H9 (cell line): ENCODE measurements at regions not wholly inside any gene's neighbourhood (a gene's known extent, or its start where the extent isn't known, plus 50 kb on each side); places are given as distances from the start of the nearest gene placed in this dataset.

ENCODE experiments used
- DNase-seq: peaks from one replicate; pipeline ENCODE4 v3.0.0-alpha.2; 2017
- H2AFZ ChIP-seq: one replicate; pipeline ENCODE4 v1.6.1; 2013; ENCODE audit warnings: mild to moderate bottlenecking, low read length, control low read depth, moderate library complexity
- H2AK5ac ChIP-seq: 2 replicates; pipeline ENCODE4 v1.6.1; 2013; ENCODE audit warnings: low read length, control low read depth, mixed read lengths; ENCODE audit not compliant: insufficient read length
- H2BK120ac ChIP-seq: one replicate; pipeline ENCODE4 v1.6.1; 2013; ENCODE audit warnings: low read depth, mild to moderate bottlenecking, low read length, control low read depth, inconsistent platforms; ENCODE audit not compliant: poor library complexity, severe bottlenecking
- H2BK12ac ChIP-seq: 2 replicates; pipeline ENCODE4 v1.6.1; 2013; ENCODE audit warnings: low read length, control low read depth, mixed read lengths, low read depth; ENCODE audit not compliant: insufficient read length
- H2BK15ac ChIP-seq: 2 replicates; pipeline ENCODE4 v1.6.1; 2013; ENCODE audit warnings: low read depth, low read length, control low read depth
- H2BK20ac ChIP-seq: one replicate; pipeline ENCODE4 v1.6.1; 2013; ENCODE audit warnings: low read depth, mild to moderate bottlenecking, low read length, control low read depth, inconsistent platforms; ENCODE audit not compliant: poor library complexity, severe bottlenecking
- H2BK5ac ChIP-seq: 2 replicates; pipeline ENCODE4 v1.6.1; 2013; ENCODE audit warnings: low read length, control low read depth, mixed read lengths; ENCODE audit not compliant: insufficient read length
- H3K14ac ChIP-seq: 2 replicates; pipeline ENCODE4 v1.6.1; 2013; ENCODE audit warnings: low read length, control low read depth; ENCODE audit not compliant: insufficient read depth
- H3K18ac ChIP-seq: 2 replicates; pipeline ENCODE4 v1.6.1; 2013; ENCODE audit warnings: low read depth, mild to moderate bottlenecking, mixed read lengths, low read length, control low read depth; ENCODE audit not compliant: insufficient read length
- H3K23ac ChIP-seq: 2 replicates; pipeline ENCODE4 v1.6.1; 2013; ENCODE audit warnings: low read length, control low read depth, mixed read lengths, low read depth; ENCODE audit not compliant: insufficient read length
- H3K23me2 ChIP-seq: 2 replicates; pipeline ENCODE4 v1.6.1; 2013; ENCODE audit warnings: low read depth, mild to moderate bottlenecking, mixed read lengths, low read length, control low read depth; ENCODE audit not compliant: insufficient read length, poor library complexity, severe bottlenecking
- H3K27ac ChIP-seq: 2 replicates; pipeline ENCODE4 v1.5.1; 2013; ENCODE audit warnings: low read length, control low read depth, mixed read lengths, low read depth; ENCODE audit not compliant: insufficient read length
- H3K27me3 ChIP-seq: 2 replicates; pipeline ENCODE4 v1.6.1; 2013; ENCODE audit warnings: low read length, control low read depth, inconsistent platforms; ENCODE audit not compliant: insufficient read depth
- H3K4ac ChIP-seq: 2 replicates; pipeline ENCODE4 v1.6.1; 2013; ENCODE audit warnings: low read depth, mild to moderate bottlenecking, control low read depth, inconsistent platforms, low read length, moderate library complexity
- H3K4me1 ChIP-seq: 2 replicates; pipeline ENCODE4 v1.6.1; 2013; ENCODE audit warnings: low read length, control low read depth, inconsistent platforms; ENCODE audit not compliant: insufficient read depth
- H3K4me2 ChIP-seq: 2 replicates; pipeline ENCODE4 v1.6.1; 2013; ENCODE audit warnings: low read length, control low read depth, mixed read lengths; ENCODE audit not compliant: insufficient read length, insufficient read depth
- H3K56ac ChIP-seq: 2 replicates; pipeline ENCODE4 v1.6.1; 2013; ENCODE audit warnings: low read depth, mild to moderate bottlenecking, mixed read lengths, low read length, control low read depth; ENCODE audit not compliant: insufficient read length
- H3K79me1 ChIP-seq: 2 replicates; pipeline ENCODE4 v1.6.1; 2013; ENCODE audit warnings: low read depth, mild to moderate bottlenecking, moderate library complexity, low read length, control low read depth, inconsistent platforms; ENCODE audit not compliant: insufficient read depth, poor library complexity, severe bottlenecking
- H3K79me2 ChIP-seq: 2 replicates; pipeline ENCODE4 v1.6.1; 2013; ENCODE audit warnings: low read length, control low read depth, inconsistent platforms; ENCODE audit not compliant: insufficient read depth
- H3K9ac ChIP-seq: 2 replicates; pipeline ENCODE4 v1.6.1; 2013; ENCODE audit warnings: low read length, control low read depth, mixed read lengths; ENCODE audit not compliant: insufficient read length; ENCODE audit errors: extremely low read depth
- H3K9me3 ChIP-seq: one replicate; pipeline ENCODE4 v1.6.1; 2013; ENCODE audit warnings: low read depth, low read length, inconsistent platforms; ENCODE audit not compliant: control insufficient read depth
- H3T11ph ChIP-seq: one replicate; pipeline ENCODE4 v1.6.1; 2013; ENCODE audit warnings: mild to moderate bottlenecking, low read length, control low read depth, inconsistent platforms
- H4K20me1 ChIP-seq: one replicate; pipeline ENCODE4 v1.6.1; 2013; ENCODE audit not compliant: control insufficient read depth, insufficient read length, insufficient read depth
- H4K5ac ChIP-seq: 2 replicates; pipeline ENCODE4 v1.6.1; 2013; ENCODE audit warnings: low read depth, mild to moderate bottlenecking, mixed read lengths, low read length, control low read depth; ENCODE audit not compliant: insufficient read length
- H4K8ac ChIP-seq: replicated peaks from 2 replicates; pipeline ENCODE4 v1.6.1; 2013; ENCODE audit warnings: low read length, control low read depth, mixed read lengths, low read depth; ENCODE audit not compliant: insufficient read length
- H4K91ac ChIP-seq: 2 replicates; pipeline ENCODE4 v1.6.1; 2013; ENCODE audit warnings: low read depth, mild to moderate bottlenecking, moderate library complexity, mixed read lengths, low read length, control low read depth; ENCODE audit not compliant: insufficient read length
- H3K27ac Mint-ChIP-seq, 3 experiments: 2 replicates in 2 of 3; 3 replicates in 1 of 3; pipeline ENCODE4 v1.8.0; 2020 to 2021; ENCODE audit warnings: mixed read lengths in 3 of 3, mild to moderate bottlenecking in 1 of 3, moderate library complexity in 1 of 3
- H3K27me3 Mint-ChIP-seq: 2 replicates; pipeline ENCODE4 v1.8.0; 2021; ENCODE audit warnings: low read depth, mild to moderate bottlenecking, moderate library complexity, mixed read lengths
- H3K36me3 Mint-ChIP-seq, 3 experiments: 2 replicates in 2 of 3; 3 replicates in 1 of 3; pipeline ENCODE4 v1.8.0; 2020 to 2021; ENCODE audit warnings: low read depth in 3 of 3, mixed read lengths in 3 of 3; ENCODE audit not compliant: insufficient read depth in 1 of 3
- H3K4me1 Mint-ChIP-seq, 2 experiments: 2 replicates each; pipeline ENCODE4 v1.8.0; 2020; ENCODE audit warnings: mixed read lengths in 2 of 2
- H3K4me3 Mint-ChIP-seq, 2 experiments: 2 replicates in 1 of 2; 3 replicates in 1 of 2; pipeline ENCODE4 v1.8.0; 2020 to 2021; ENCODE audit warnings: mild to moderate bottlenecking in 2 of 2, mixed read lengths in 2 of 2, moderate library complexity in 1 of 2
- H3K9me3 Mint-ChIP-seq, 2 experiments: 2 replicates in 1 of 2; 3 replicates in 1 of 2; pipeline ENCODE4 v1.8.0; 2020; ENCODE audit warnings: mild to moderate bottlenecking in 2 of 2, mixed read lengths in 2 of 2, moderate library complexity in 1 of 2
- whole genome bisulfite sequencing: extraction: QIAGEN DNeasy Blood & Tissue Kit; methylation state at CpG from one replicate; pipeline ENCODE4 v1.1.7; 2013; ENCODE audit warnings: missing lambda C conversion rate, low lambda C conversion rate, mixed read lengths; ENCODE audit not compliant: insufficient read length; ENCODE audit errors: extremely low coverage; 5-methylcytosine and 5-hydroxymethylcytosine counted together
- TF ChIP-seq, protein P1 (sequence below): fragments of 200-600 bp; sonication (generic); conservative IDR thresholded peaks from 3 replicates; pipeline ENCODE4 v1.8.0; 2021; ENCODE audit warnings: antibody characterized with exemption, mild to moderate bottlenecking

GRCh38 chr2:9709539-9710285 is 78.9 kb upstream of the YWHAQ start:
- no CpG with 5 or more reads among the region's 11 CpGs for WGBS
- Histone ChIP-seq H3K23ac (no peak overlapping the region), H4K8ac (no peak overlapping the region), H3K9ac (no peak overlapping the region), H3K23me2 (no peaks in the 10 kb centered on the region), H3K4me1 (no peaks in the 10 kb centered on the region; the same call in 1 of the 2 replicates), H3K27ac (no peak overlapping the region), H2BK5ac (no peak overlapping the region), H3K14ac (no peak overlapping the region), H3K27me3 (no peaks in the 10 kb centered on the region), H3K79me2 (no peaks in the 10 kb centered on the region), H2BK12ac (no peak overlapping the region), H2BK120ac (no peak overlapping the region), H4K91ac (no peak overlapping the region), H2AK5ac (no peak overlapping the region), H3K4ac (no peak overlapping the region), H3K18ac (no peak overlapping the region), H3K9me3 (no peaks in the 10 kb centered on the region), H4K5ac (no peak overlapping the region), H3K79me1 (no peaks in the 10 kb centered on the region), H3T11ph (no peak overlapping the region), H4K20me1 (no peaks in the 10 kb centered on the region), H2BK20ac (no peak overlapping the region), H2BK15ac (no peak overlapping the region), H3K56ac (no peak overlapping the region), H3K4me2 (no peak overlapping the region), H2AFZ (no peak overlapping the region)
- Mint-ChIP-seq H3K9me3 (peaks cover 4% of the 10 kb centered on the region in 2 experiments; a peak in 2 of 5 replicates), H3K4me1 (peaks cover 6 to 12% of the 10 kb centered on the region in 2 experiments), H3K36me3 (peaks cover 0 to 5% (median 2%) of the 10 kb centered on the region in 3 experiments; a peak in 1 of 7 replicates), H3K27me3 (no peaks in the 10 kb centered on the region; the same call in 1 of the 2 replicates), H3K4me3 (no peak overlapping the region), H3K27ac (no peak overlapping the region; a peak in 1 of 7 replicates)
- no peak for DNase-seq
- TF ChIP-seq, protein P1, sequence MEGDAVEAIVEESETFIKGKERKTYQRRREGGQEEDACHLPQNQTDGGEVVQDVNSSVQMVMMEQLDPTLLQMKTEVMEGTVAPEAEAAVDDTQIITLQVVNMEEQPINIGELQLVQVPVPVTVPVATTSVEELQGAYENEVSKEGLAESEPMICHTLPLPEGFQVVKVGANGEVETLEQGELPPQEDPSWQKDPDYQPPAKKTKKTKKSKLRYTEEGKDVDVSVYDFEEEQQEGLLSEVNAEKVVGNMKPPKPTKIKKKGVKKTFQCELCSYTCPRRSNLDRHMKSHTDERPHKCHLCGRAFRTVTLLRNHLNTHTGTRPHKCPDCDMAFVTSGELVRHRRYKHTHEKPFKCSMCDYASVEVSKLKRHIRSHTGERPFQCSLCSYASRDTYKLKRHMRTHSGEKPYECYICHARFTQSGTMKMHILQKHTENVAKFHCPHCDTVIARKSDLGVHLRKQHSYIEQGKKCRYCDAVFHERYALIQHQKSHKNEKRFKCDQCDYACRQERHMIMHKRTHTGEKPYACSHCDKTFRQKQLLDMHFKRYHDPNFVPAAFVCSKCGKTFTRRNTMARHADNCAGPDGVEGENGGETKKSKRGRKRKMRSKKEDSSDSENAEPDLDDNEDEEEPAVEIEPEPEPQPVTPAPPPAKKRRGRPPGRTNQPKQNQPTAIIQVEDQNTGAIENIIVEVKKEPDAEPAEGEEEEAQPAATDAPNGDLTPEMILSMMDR = no peak
